ENCODE measurements at regions not wholly inside any gene's neighbourhood (a gene's known extent, or its start where the extent isn't known, plus 50 kb on each side); places are given as distances from the start of the nearest gene placed in this dataset.
"Not testable (repeated sequence)": the region's sequence is repeated elsewhere in the genome, so short reads cannot be mapped to it uniquely, and the experiment has no call there.

- DNase-seq, result no peak
These were observed 1102.6 kb upstream of the EPHA6 start for GRCh38 chr3:95711789-95712188.

- peak; percentile 80 for DNase-seq
These were observed 1099.3 kb upstream of the EPHA6 start for GRCh38 chr3:95715128-95715527.

GRCh38 chr3:95717048-95717447, 1097.3 kb upstream of the EPHA6 start:
- DNase-seq, result no peak

GRCh38 chr3:95718168-95718567, 1096.2 kb upstream of the EPHA6 start:
- DNase-seq, result no peak

GRCh38 chr3:95719481-95719880, 1094.9 kb upstream of the EPHA6 start:
- DNase-seq, result no peak

GRCh38 chr3:95721938-95722337, 1092.5 kb upstream of the EPHA6 start:
- no peak for DNase-seq

- DNase-seq, result no peak
These were observed 1088.6 kb upstream of the EPHA6 start for GRCh38 chr3:95725770-95726169.

- no peak for DNase-seq
These were observed 1082.6 kb upstream of the EPHA6 start for GRCh38 chr3:95731753-95732152.

GRCh38 chr3:95733336-95733735, 1081.1 kb upstream of the EPHA6 start:
- no peak for DNase-seq

- no peak for DNase-seq
These were observed 1076.3 kb upstream of the EPHA6 start for GRCh38 chr3:95738045-95738444.

GRCh38 chr3:95744896-95745295, 1069.5 kb upstream of the EPHA6 start:
- DNase-seq, result not testable (repeated sequence)

- no peak for DNase-seq
These were observed 1064.3 kb upstream of the EPHA6 start for GRCh38 chr3:95750097-95750496.

GRCh38 chr3:95751509-95751908, 1062.9 kb upstream of the EPHA6 start:
- DNase-seq, result no peak

- no peak for DNase-seq
These were observed 1062.2 kb upstream of the EPHA6 start for GRCh38 chr3:95752199-95752598.

- no peak for DNase-seq
These were observed 1055.7 kb upstream of the EPHA6 start for GRCh38 chr3:95758707-95759106.

GRCh38 chr3:95759614-95760301, 1054.6 kb upstream of the EPHA6 start:
- no peak for DNase-seq

GRCh38 chr3:95775486-95776094, 1038.8 kb upstream of the EPHA6 start:
- DNase-seq, result no peak

- DNase-seq, result no peak
These were observed 1032.8 kb upstream of the EPHA6 start for GRCh38 chr3:95781598-95781997.

- DNase-seq, result no peak
These were observed 1025.3 kb upstream of the EPHA6 start for GRCh38 chr3:95789111-95789510.

GRCh38 chr3:95797081-95797480, 1017.3 kb upstream of the EPHA6 start:
- no peak for DNase-seq

GRCh38 chr3:95798628-95799027, 1015.8 kb upstream of the EPHA6 start:
- DNase-seq, result no peak

GRCh38 chr3:95810462-95810861, 1003.9 kb upstream of the EPHA6 start:
- no peak for DNase-seq

- DNase-seq, result no peak
These were observed 1001.1 kb upstream of the EPHA6 start for GRCh38 chr3:95813244-95813643.

- no peak for DNase-seq
These were observed 998.6 kb upstream of the EPHA6 start for GRCh38 chr3:95815828-95816227.

- no peak for DNase-seq
These were observed 988.0 kb upstream of the EPHA6 start for GRCh38 chr3:95826419-95826818.
